CD14-positive monocyte (primary cell): ENCODE measurements at regions not wholly inside any gene's neighbourhood (a gene's known extent, or its start where the extent isn't known, plus 50 kb on each side); places are given as distances from the start of the nearest gene placed in this dataset.
A peak's percentile ranks its signal among the peaks of the same experiment; 100 is the strongest.

Experiments
- DNase-seq, 3 donors: peaks; one replicate each; pipeline ENCODE4 v3.0.0-alpha.2; 2011 to 2022
- H2AFZ ChIP-seq: 2 replicates; pipeline ENCODE4 v1.6.0; 2012; ENCODE audit warnings: mild to moderate bottlenecking, low read depth, low read length, inconsistent platforms; ENCODE audit not compliant: insufficient read depth, poor library complexity, severe bottlenecking
- H3K27ac ChIP-seq, 2 donors: 1 replicate in 1 of 2; 2 replicates in 1 of 2; pipeline ENCODE4 v1.5.1; 2012 to 2013; ENCODE audit warnings: low read length in 2 of 2, control low read depth in 1 of 2, inconsistent platforms in 1 of 2, low read depth in 1 of 2, mild to moderate bottlenecking in 1 of 2
- H3K27me3 ChIP-seq, 2 donors: one replicate each; pipeline versions ENCODE4 v1.6.0 to v1.6.1; 2011 to 2013; ENCODE audit warnings: low read length in 2 of 2; ENCODE audit not compliant: control insufficient read depth in 2 of 2, insufficient read depth in 2 of 2
- H3K36me3 ChIP-seq, 2 donors: replicated peaks in 1 of 2; 1 replicate in 1 of 2; 2 replicates in 1 of 2; pipeline versions ENCODE4 v1.5.1 to v1.6.1; 2012 to 2013; ENCODE audit warnings: low read length in 2 of 2, control low read depth in 1 of 2, inconsistent platforms in 1 of 2, mild to moderate bottlenecking in 1 of 2; ENCODE audit not compliant: insufficient read depth in 2 of 2, control insufficient read depth in 1 of 2
- H3K4me1 ChIP-seq, 2 donors: 1 replicate in 1 of 2; 2 replicates in 1 of 2; pipeline versions ENCODE4 v1.5.1 to v1.6.1; 2012 to 2013; ENCODE audit warnings: low read length in 2 of 2, control low read depth in 1 of 2, inconsistent platforms in 1 of 2, mild to moderate bottlenecking in 1 of 2, moderate library complexity in 1 of 2; ENCODE audit not compliant: insufficient read depth in 2 of 2, control insufficient read depth in 1 of 2
- H3K4me2 ChIP-seq: replicated peaks from 2 replicates; pipeline ENCODE3; 2012; ENCODE audit warnings: low read length, moderate library complexity, mild to moderate bottlenecking; ENCODE audit not compliant: poor library complexity, severe bottlenecking; ENCODE audit errors: extremely low read depth
- H3K4me3 ChIP-seq, 3 experiments: fragments of 200-600 bp in 1 of 3; sonication (generic) in 1 of 3; replicated peaks in 1 of 3; 1 replicate in 2 of 3; 2 replicates in 1 of 3; pipeline ENCODE4 v1.5.1; 2011 to 2013; ENCODE audit warnings: low read length in 3 of 3, mild to moderate bottlenecking in 3 of 3, control low read depth in 2 of 3, low read depth in 2 of 3, inconsistent platforms in 1 of 3, moderate library complexity in 1 of 3
- H3K79me2 ChIP-seq: 2 replicates; pipeline ENCODE4 v1.6.0; 2012; ENCODE audit warnings: mild to moderate bottlenecking, control low read depth, inconsistent platforms, low read length, moderate library complexity; ENCODE audit not compliant: insufficient read depth
- H3K9ac ChIP-seq: 2 replicates; pipeline ENCODE4 v1.6.0; 2017; ENCODE audit warnings: low read length, mild to moderate bottlenecking; ENCODE audit not compliant: insufficient read depth, poor library complexity, severe bottlenecking
- H3K9me3 ChIP-seq, 2 donors: replicated peaks in 1 of 2; 1 replicate in 1 of 2; 2 replicates in 1 of 2; pipeline versions ENCODE4 v1.5.1 to v1.6.1; 2012 to 2013; ENCODE audit warnings: low read length in 2 of 2, control low read depth in 1 of 2; ENCODE audit not compliant: control insufficient read depth in 1 of 2, insufficient read depth in 1 of 2
- H4K20me1 ChIP-seq: 2 replicates; pipeline ENCODE4 v1.6.0; 2012; ENCODE audit warnings: mild to moderate bottlenecking, low read length, control low read depth, moderate library complexity; ENCODE audit not compliant: insufficient read depth
- H3K27ac Mint-ChIP-seq, 7 donors: one replicate each; pipeline ENCODE4 v1.8.0; 2020; ENCODE audit warnings: mild to moderate bottlenecking in 7 of 7, mixed read lengths in 7 of 7, moderate library complexity in 6 of 7, inconsistent platforms in 2 of 7
- H3K27me3 Mint-ChIP-seq, 3 donors: one replicate each; pipeline ENCODE4 v1.8.0; 2021 to 2022; ENCODE audit warnings: low read depth in 3 of 3, mild to moderate bottlenecking in 3 of 3, mixed read lengths in 3 of 3, moderate library complexity in 3 of 3, inconsistent platforms in 1 of 3
- H3K36me3 Mint-ChIP-seq, 2 donors: one replicate each; pipeline ENCODE4 v1.8.0; 2020; ENCODE audit warnings: mixed read lengths in 2 of 2, inconsistent platforms in 1 of 2, mild to moderate bottlenecking in 1 of 2
- H3K4me1 Mint-ChIP-seq: one replicate; pipeline ENCODE4 v1.8.0; 2020; ENCODE audit warnings: mild to moderate bottlenecking, mixed read lengths
- H3K4me3 Mint-ChIP-seq, 2 donors: one replicate each; pipeline ENCODE4 v1.8.0; 2020; ENCODE audit warnings: mild to moderate bottlenecking in 2 of 2, mixed read lengths in 2 of 2, moderate library complexity in 1 of 2
- H3K9me3 Mint-ChIP-seq, 7 donors: one replicate each; pipeline ENCODE4 v1.8.0; 2020 to 2022; ENCODE audit warnings: mixed read lengths in 7 of 7, mild to moderate bottlenecking in 6 of 7, moderate library complexity in 6 of 7, inconsistent platforms in 2 of 7
- WGBS: methylation state at CpG from one replicate; pipeline ENCODE4 v1.1.5; 2013; ENCODE audit warnings: missing lambda C conversion rate; ENCODE audit not compliant: insufficient coverage; 5-methylcytosine and 5-hydroxymethylcytosine counted together
- intact Hi-C, 2 donors: fragments of 100-400 bp; cut with micrococcal nuclease; formaldehyde crosslinking; loops; one replicate each; pipeline versions ENCODE4 v1.15.0 to v1.15.1; 2023
- TF ChIP-seq, protein P1 (sequence below): fragments of 200-600 bp; IDR thresholded peaks from one replicate; pipeline ENCODE4 v1.8.0; 2022; ENCODE audit warnings: antibody characterized with exemption, mild to moderate bottlenecking

DNA sequence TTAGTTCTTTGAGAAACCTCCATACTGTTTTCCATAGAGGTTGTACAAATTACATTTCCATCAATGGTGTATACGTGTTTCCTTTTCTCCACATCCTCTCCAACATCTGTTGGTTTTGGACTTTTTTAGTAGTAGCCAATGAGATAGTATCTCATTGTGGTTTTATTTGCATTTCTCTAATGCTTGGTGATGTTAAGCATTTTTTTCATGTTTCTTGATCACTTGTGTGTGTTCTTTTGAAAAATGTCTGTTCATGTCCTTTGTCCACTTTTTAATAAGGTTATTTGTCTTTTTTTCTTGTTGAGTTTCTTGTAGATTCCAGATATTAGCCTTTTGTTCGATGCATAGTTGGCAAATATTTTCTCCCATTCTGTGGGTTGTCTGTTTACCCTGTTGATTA lies 392.3 kb upstream of the ZEB2 start:
- H3K79me2 ChIP-seq, result no peaks in the 10 kb centered on the region
- WGBS, result no CpG with 5 or more reads among the region's 2 CpGs
- Mint-ChIP-seq H3K27ac (no peak overlapping the region), H3K4me3 (no peak overlapping the region), H3K27me3 (peaks cover 0 to 2% (median 2%) of the 10 kb centered on the region in 3 donors), H3K36me3 (no peaks in the 10 kb centered on the region), H3K4me1 (no peaks in the 10 kb centered on the region), H3K9me3 (peaks cover 0 to 6% (median 3%) of the 10 kb centered on the region in 7 donors)
- no peak overlapping the region for H3K27ac ChIP-seq
- no peaks in the 10 kb centered on the region for H3K36me3 ChIP-seq
- intact Hi-C loops, result no loop called here
- no peak for DNase-seq
- no peak overlapping the region for H3K9ac ChIP-seq
- H3K4me3 ChIP-seq, result no peak overlapping the region
- H3K27me3 ChIP-seq, result no peaks in the 10 kb centered on the region
- H3K4me2 ChIP-seq, result no peak overlapping the region
- no peak overlapping the region for H2AFZ ChIP-seq
- H3K9me3 ChIP-seq, result no peaks in the 10 kb centered on the region
- H4K20me1 ChIP-seq, result no peaks in the 10 kb centered on the region
- TF ChIP-seq, protein P1, sequence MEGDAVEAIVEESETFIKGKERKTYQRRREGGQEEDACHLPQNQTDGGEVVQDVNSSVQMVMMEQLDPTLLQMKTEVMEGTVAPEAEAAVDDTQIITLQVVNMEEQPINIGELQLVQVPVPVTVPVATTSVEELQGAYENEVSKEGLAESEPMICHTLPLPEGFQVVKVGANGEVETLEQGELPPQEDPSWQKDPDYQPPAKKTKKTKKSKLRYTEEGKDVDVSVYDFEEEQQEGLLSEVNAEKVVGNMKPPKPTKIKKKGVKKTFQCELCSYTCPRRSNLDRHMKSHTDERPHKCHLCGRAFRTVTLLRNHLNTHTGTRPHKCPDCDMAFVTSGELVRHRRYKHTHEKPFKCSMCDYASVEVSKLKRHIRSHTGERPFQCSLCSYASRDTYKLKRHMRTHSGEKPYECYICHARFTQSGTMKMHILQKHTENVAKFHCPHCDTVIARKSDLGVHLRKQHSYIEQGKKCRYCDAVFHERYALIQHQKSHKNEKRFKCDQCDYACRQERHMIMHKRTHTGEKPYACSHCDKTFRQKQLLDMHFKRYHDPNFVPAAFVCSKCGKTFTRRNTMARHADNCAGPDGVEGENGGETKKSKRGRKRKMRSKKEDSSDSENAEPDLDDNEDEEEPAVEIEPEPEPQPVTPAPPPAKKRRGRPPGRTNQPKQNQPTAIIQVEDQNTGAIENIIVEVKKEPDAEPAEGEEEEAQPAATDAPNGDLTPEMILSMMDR, result no peak
- H3K4me1 ChIP-seq, result no peaks in the 10 kb centered on the region

DNA sequence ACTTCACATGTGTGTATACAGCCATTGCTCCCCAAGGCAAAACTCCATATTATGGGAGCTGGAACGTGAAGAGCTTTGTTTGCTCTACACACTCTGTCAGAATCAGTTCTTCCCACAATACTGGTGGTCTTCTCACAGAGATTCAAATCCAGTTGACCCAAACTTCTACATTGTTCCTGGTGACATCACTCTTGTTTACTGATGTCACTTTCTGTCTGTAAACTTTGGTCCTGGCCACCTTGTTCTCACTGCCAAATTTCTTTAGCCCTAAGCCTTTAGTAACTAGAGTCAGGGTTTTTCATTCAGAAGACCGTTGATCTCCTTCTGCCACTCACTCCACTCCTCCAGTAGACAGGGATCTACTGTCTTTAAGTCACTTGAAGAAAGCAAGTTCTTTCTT lies 386.0 kb upstream of the ZEB2 start:
- H3K4me3 Mint-ChIP-seq, result no peak overlapping the region
- Histone ChIP-seq H3K9me3 (no peaks in the 10 kb centered on the region), H4K20me1 (no peaks in the 10 kb centered on the region), H3K79me2 (no peaks in the 10 kb centered on the region), H3K4me2 (no peak overlapping the region), H3K36me3 (no peaks in the 10 kb centered on the region), H3K4me1 (no peaks in the 10 kb centered on the region), H3K4me3 (no peak overlapping the region), H3K9ac (no peak overlapping the region), H3K27ac (no peak overlapping the region), H2AFZ (no peak overlapping the region), H3K27me3 (no peaks in the 10 kb centered on the region)
- 100% methylated on average over 2 of the region's 2 CpGs for whole genome bisulfite sequencing
- H3K4me1 Mint-ChIP-seq, result no peaks in the 10 kb centered on the region
- no peak for DNase-seq
- H3K9me3 Mint-ChIP-seq, result peaks cover 8 to 18% (median 13%) of the 10 kb centered on the region in 7 donors
- intact Hi-C loops, result no loop called here
- TF ChIP-seq, protein P1, result no peak
- peak overlapping the region in 1 of 7 donors; percentile 79 for H3K27ac Mint-ChIP-seq
- peaks cover 0 to 2% (median 2%) of the 10 kb centered on the region in 3 donors for H3K27me3 Mint-ChIP-seq
- H3K36me3 Mint-ChIP-seq, result no peaks in the 10 kb centered on the region
